ENCODE measurements at regions not wholly inside any gene's neighbourhood (a gene's known extent, or its start where the extent isn't known, plus 50 kb on each side); places are given as distances from the start of the nearest gene placed in this dataset.

- no peak for DNase-seq
These were observed 64.8 kb upstream of the PLEKHG3 start for GRCh38 chr14:64639340-64639821.

- DNase-seq, result no peak
These were observed 63.4 kb upstream of the PLEKHG3 start for GRCh38 chr14:64640839-64641238.

GRCh38 chr14:64641760-64642159 is 62.5 kb upstream of the PLEKHG3 start:
- DNase-seq, result no peak

- DNase-seq, result no peak
These were observed 60.5 kb upstream of the PLEKHG3 start for GRCh38 chr14:64643709-64644108.

- DNase-seq, result no peak
These were observed 59.6 kb upstream of the PLEKHG3 start for GRCh38 chr14:64644629-64645028.

- peak; percentile 29 to 67 for DNase-seq
These were observed 58.9 kb upstream of the PLEKHG3 start for GRCh38 chr14:64645220-64645892.

- DNase-seq, result no peak
These were observed 58.1 kb upstream of the PLEKHG3 start for GRCh38 chr14:64646103-64646502.

GRCh38 chr14:64649383-64649998 is 54.7 kb upstream of the PLEKHG3 start:
- DNase-seq, result no peak

- DNase-seq, result no peak
These were observed 50.4 kb upstream of the PLEKHG3 start for GRCh38 chr14:64653900-64654245.

- peak; percentile 88 to 90 for DNase-seq
These were observed 49.9 kb upstream of the PLEKHG3 start for GRCh38 chr14:64654246-64654900.

All from inflammatory macrophage (primary cell).